IMR-90 (cell line): ENCODE measurements at regions not wholly inside any gene's neighbourhood (a gene's known extent, or its start where the extent isn't known, plus 50 kb on each side); places are given as distances from the start of the nearest gene placed in this dataset.

Experiments used
- ATAC-seq: fragments of 200-7000 bp; cut with Tn5 transposase; 2 replicates; pipeline ENCODE4 v1.9.1; 2020; ENCODE audit warnings: low read depth, mild to moderate bottlenecking, moderate library complexity
- BruUV-seq: library from RNA; stranded (reverse); fragments of 400-500 nt; replicated peaks from 2 replicates; lab custom pipeline; 2021; lab: Mats Ljungman, UMichigan
- CTCF ChIA-PET: fragments of 300-600 bp; formaldehyde crosslinking; extraction: SDS; loops from one replicate; lab custom pipeline; 2021; ENCODE audit warnings: antibody characterized with exemption; lab: Yijun Ruan, JAX
- POLR2A ChIA-PET: fragments of 300-600 bp; sonication (Branson Sonifier 250); formaldehyde crosslinking; loops from one replicate; lab custom pipeline; 2022; ENCODE audit warnings: antibody characterized with exemption; ENCODE audit not compliant: unreplicated experiment; lab: Charles Lee
- DNase-seq: peaks from one replicate; pipeline ENCODE4 v3.0.0; 2013
- H2AFZ ChIP-seq: replicated peaks from 2 replicates; pipeline ENCODE3; 2013; ENCODE audit warnings: low read length, mild to moderate bottlenecking; ENCODE audit not compliant: poor library complexity
- H2AK5ac ChIP-seq: 2 replicates; pipeline ENCODE4 v1.6.1; 2013; ENCODE audit warnings: low read depth, low read length, inconsistent platforms
- H2AK9ac ChIP-seq: replicated peaks from 2 replicates; pipeline ENCODE3; 2013; ENCODE audit warnings: mild to moderate bottlenecking, low read depth, low read length, moderate library complexity; ENCODE audit not compliant: poor library complexity
- H2BK120ac ChIP-seq: 2 replicates; pipeline ENCODE4 v1.6.1; 2013; ENCODE audit warnings: low read depth, low read length, inconsistent platforms
- H2BK15ac ChIP-seq: 3 replicates; pipeline ENCODE4 v1.6.1; 2013; ENCODE audit warnings: low read depth, low read length, inconsistent platforms
- H2BK20ac ChIP-seq: 2 replicates; pipeline ENCODE4 v1.6.1; 2013; ENCODE audit warnings: low read depth, mild to moderate bottlenecking, inconsistent platforms, low read length, moderate library complexity
- H2BK5ac ChIP-seq: 2 replicates; pipeline ENCODE4 v1.6.1; 2013; ENCODE audit warnings: mild to moderate bottlenecking, low read depth, low read length, inconsistent platforms; ENCODE audit not compliant: poor library complexity, severe bottlenecking
- H3K14ac ChIP-seq: replicated peaks from 2 replicates; pipeline ENCODE4 v1.6.1; 2013; ENCODE audit warnings: low read depth, low read length, inconsistent platforms
- H3K18ac ChIP-seq: 2 replicates; pipeline ENCODE4 v1.6.1; 2013; ENCODE audit warnings: low read depth, low read length, control low read depth
- H3K23ac ChIP-seq: 2 replicates; pipeline ENCODE4 v1.6.1; 2013; ENCODE audit warnings: low read depth, low read length, inconsistent platforms
- H3K27ac ChIP-seq: 2 replicates; pipeline ENCODE4 v1.5.1; 2013; ENCODE audit warnings: mild to moderate bottlenecking, control low read depth, low read length; ENCODE audit not compliant: insufficient read depth
- H3K27me3 ChIP-seq: 2 replicates; pipeline ENCODE4 v1.6.1; 2013; ENCODE audit warnings: low read length; ENCODE audit not compliant: control insufficient read depth, insufficient read depth
- H3K36me3 ChIP-seq: 2 replicates; pipeline ENCODE4 v1.6.1; 2013; ENCODE audit warnings: low read length, mixed read lengths; ENCODE audit not compliant: control insufficient read depth, insufficient read depth
- H3K4ac ChIP-seq: 2 replicates; pipeline ENCODE4 v1.6.1; 2013; ENCODE audit warnings: low read depth, low read length, inconsistent platforms
- H3K4me1 ChIP-seq: 2 replicates; pipeline ENCODE4 v1.6.1; 2013; ENCODE audit warnings: low read length, mixed read lengths; ENCODE audit not compliant: control insufficient read depth, insufficient read depth
- H3K4me2 ChIP-seq: 2 replicates; pipeline ENCODE4 v1.6.1; 2013; ENCODE audit warnings: low read depth, mild to moderate bottlenecking, control low read depth, low read length, moderate library complexity
- H3K4me3 ChIP-seq: 2 replicates; pipeline ENCODE4 v1.5.1; 2013; ENCODE audit warnings: low read depth, mild to moderate bottlenecking, control low read depth, low read length, moderate library complexity; ENCODE audit not compliant: insufficient read depth
- H3K56ac ChIP-seq: 2 replicates; pipeline ENCODE4 v1.6.1; 2013; ENCODE audit warnings: low read length, inconsistent platforms; ENCODE audit not compliant: insufficient read depth; ENCODE audit errors: extremely low read depth
- H3K79me1 ChIP-seq, 2 experiments: 2 replicates each; pipeline ENCODE4 v1.6.1; 2013; ENCODE audit warnings: low read length in 2 of 2, inconsistent platforms in 1 of 2, low read depth in 1 of 2
- H3K9ac ChIP-seq: 2 replicates; pipeline ENCODE4 v1.6.1; 2013; ENCODE audit warnings: low read depth, low read length, control low read depth
- H3K9me1 ChIP-seq: 2 replicates; pipeline ENCODE4 v1.6.1; 2013; ENCODE audit warnings: low read length, inconsistent platforms; ENCODE audit not compliant: insufficient read depth
- H3K9me3 ChIP-seq: 2 replicates; pipeline ENCODE4 v1.6.1; 2013; ENCODE audit warnings: low read length; ENCODE audit not compliant: control insufficient read depth, insufficient read depth
- H4K20me1 ChIP-seq: 2 replicates; pipeline ENCODE4 v1.6.1; 2013; ENCODE audit warnings: low read length, inconsistent platforms; ENCODE audit not compliant: insufficient read depth
- H4K5ac ChIP-seq: 2 replicates; pipeline ENCODE4 v1.6.1; 2013; ENCODE audit warnings: mild to moderate bottlenecking, low read depth, low read length, control low read depth
- H4K8ac ChIP-seq, 2 experiments: 2 replicates each; pipeline ENCODE4 v1.6.1; 2013; ENCODE audit warnings: low read depth in 2 of 2, low read length in 2 of 2, control low read depth in 1 of 2, inconsistent platforms in 1 of 2
- H4K91ac ChIP-seq: 2 replicates; pipeline ENCODE4 v1.6.1; 2013; ENCODE audit warnings: low read depth, low read length, inconsistent platforms; ENCODE audit not compliant: insufficient read depth
- BHLHE40 ChIP-seq: fragments of 150-350 bp; IDR thresholded peaks from 2 replicates; pipeline ENCODE4 v1.6.1; 2016; ENCODE audit warnings: mild to moderate bottlenecking, low read depth, low read length
- CEBPB ChIP-seq: IDR thresholded peaks from 2 replicates; pipeline ENCODE4 v1.6.1; 2012; ENCODE audit warnings: low read depth, low read length, improper control_type of control experiment
- CTCF ChIP-seq: conservative IDR thresholded peaks from 2 replicates; pipeline ENCODE4 v1.5.1; 2012; ENCODE audit warnings: mild to moderate bottlenecking, low read depth, low read length, improper control_type of control experiment
- ELK1 ChIP-seq: fragments of 150-350 bp; IDR thresholded peaks from 2 replicates; pipeline ENCODE4 v1.6.1; 2016; ENCODE audit warnings: low read depth, mild to moderate bottlenecking, low read length, moderate library complexity, borderline replicate concordance
- FOS ChIP-seq: fragments of 150-350 bp; IDR thresholded peaks from 2 replicates; pipeline ENCODE4 v1.6.1; 2016; ENCODE audit warnings: low read depth, low read length
- MAFK ChIP-seq: IDR thresholded peaks from 2 replicates; pipeline ENCODE4 v1.6.1; 2012; ENCODE audit warnings: low read depth, low read length, improper control_type of control experiment
- MAZ ChIP-seq: IDR thresholded peaks from 2 replicates; pipeline ENCODE4 v1.6.1; 2012; ENCODE audit warnings: low read depth, mild to moderate bottlenecking, low read length, improper control_type of control experiment, moderate library complexity, borderline replicate concordance
- MXI1 ChIP-seq: IDR thresholded peaks from 2 replicates; pipeline ENCODE4 v1.6.1; 2012; ENCODE audit warnings: low read depth, mild to moderate bottlenecking, low read length, moderate library complexity, borderline replicate concordance
- NFE2L2 ChIP-seq: fragments of 150-350 bp; IDR thresholded peaks from 2 replicates; pipeline ENCODE4 v1.6.1; 2016; ENCODE audit warnings: low read depth, mild to moderate bottlenecking, low read length
- POLR2A ChIP-seq: IDR thresholded peaks from 2 replicates; pipeline ENCODE4 v1.6.1; 2012; ENCODE audit warnings: mild to moderate bottlenecking, low read depth, low read length
- RAD21 ChIP-seq: IDR thresholded peaks from 2 replicates; pipeline ENCODE4 v1.6.1; 2012; ENCODE audit warnings: low read length, improper control_type of control experiment
- SMC3 ChIP-seq: fragments of 150-350 bp; IDR thresholded peaks from 2 replicates; pipeline ENCODE4 v1.6.1; 2016; ENCODE audit warnings: low read depth, mild to moderate bottlenecking, antibody characterized with exemption, low read length, moderate library complexity
- USF2 ChIP-seq: fragments of 150-350 bp; IDR thresholded peaks from 2 replicates; pipeline ENCODE4 v1.6.1; 2017; ENCODE audit warnings: mild to moderate bottlenecking, antibody characterized with exemption, low read length, low read depth
- dilution Hi-C: fragments of 300-500 bp; cut with HindIII; formaldehyde crosslinking; loops from one replicate; pipeline ENCODE4 v1.14.3; 2018; ENCODE audit warnings: low sequenced_read_pairs; ENCODE audit not compliant: unreplicated experiment
- in situ Hi-C: fragments of 300-500 bp; cut with MboI; formaldehyde crosslinking; loops from 3 replicates; pipeline ENCODE4 v1.14.3; 2019; ENCODE audit warnings: low sequenced_read_pairs, inconsistent platforms, mixed read lengths
- intact Hi-C: fragments of 100-400 bp; cut with micrococcal nuclease; formaldehyde crosslinking; loops from 2 replicates; pipeline ENCODE4 v1.10.0; 2022

- no peak overlapping the region for H3K23ac ChIP-seq
- H4K91ac ChIP-seq: no peak overlapping the region
- no peak for ATAC-seq
- no peak overlapping the region for H3K4me2 ChIP-seq
- ChIA-PET CTCF (no interaction called here), POLR2A (no interaction called here)
- intact Hi-C loops: no loop called here
- no peaks in the 10 kb centered on the region for H3K27me3 ChIP-seq
- H3K79me1 ChIP-seq: no peaks in the 10 kb centered on the region
- no peaks in the 10 kb centered on the region for H3K36me3 ChIP-seq
- H2AK5ac ChIP-seq: no peak overlapping the region
- no peaks in the 10 kb centered on the region; the same call in 1 of the 2 replicates for H3K9me3 ChIP-seq
- no peak overlapping the region for H3K56ac ChIP-seq
- TF ChIP-seq RAD21 (no peak), FOS (no peak), NFE2L2 (no peak), MAZ (no peak), CTCF (no peak), BHLHE40 (no peak), SMC3 (no peak), USF2 (no peak), MAFK (no peak), CEBPB (no peak), POLR2A (no peak), ELK1 (no peak), MXI1 (no peak)
- H2BK120ac ChIP-seq: no peak overlapping the region
- no peaks in the 10 kb centered on the region for H4K20me1 ChIP-seq
- H3K4ac ChIP-seq: no peak overlapping the region
- no peaks in the 10 kb centered on the region for H3K4me1 ChIP-seq
- H3K4me3 ChIP-seq: no peak overlapping the region
- no peak overlapping the region for H2BK15ac ChIP-seq
- no peak overlapping the region for H4K8ac ChIP-seq
- H2AFZ ChIP-seq: no peak overlapping the region
- no TSS peak for BruUV-seq
- H2BK20ac ChIP-seq: no peak overlapping the region
- no peak overlapping the region for H3K18ac ChIP-seq
- H2BK5ac ChIP-seq: no peak overlapping the region
- H2AK9ac ChIP-seq: no peak overlapping the region
- H3K9me1 ChIP-seq: no peaks in the 10 kb centered on the region
- H4K5ac ChIP-seq: no peak overlapping the region
- no peak for DNase-seq
- no peak overlapping the region for H3K27ac ChIP-seq
- H3K14ac ChIP-seq: no peak overlapping the region
- no peak overlapping the region for H3K9ac ChIP-seq
- in situ Hi-C loops: no loop called here
- dilution Hi-C loops: no loop called here
Measured at GRCh38 chr4:27206009-27206408, 345.4 kb downstream of the STIM2 start.
